ENCODE measurements at regions not wholly inside any gene's neighbourhood (a gene's known extent, or its start where the extent isn't known, plus 50 kb on each side); places are given as distances from the start of the nearest gene placed in this dataset.
"Not testable (repeated sequence)": the region's sequence is repeated elsewhere in the genome, so short reads cannot be mapped to it uniquely, and the experiment has no call there.

- Histone ChIP-seq H3K14ac (ENCODE audit: low read length) (no peak overlapping the region), H3K4ac (ENCODE audit: low read length) (no peak overlapping the region), H3K9ac (ENCODE audit: low read depth, low read length, poor library complexity) (no peak overlapping the region), H3K4me3 (ENCODE audit: low read length in 2 of 2) (no peak overlapping the region), H3K9me3 (replicated peaks in 1 of 2; ENCODE audit: control insufficient read depth in 2 of 2, insufficient read depth in 1 of 2, low read depth in 1 of 2, low read length in 2 of 2) (no peaks in the 10 kb centered on the region), H2AK5ac (ENCODE audit: low read depth, low read length) (no peak overlapping the region), H3K79me1 (ENCODE audit: low read depth, low read length) (no peaks in the 10 kb centered on the region), H2BK12ac (ENCODE audit: low read length) (no peak overlapping the region), H2BK5ac (ENCODE audit: low read length) (no peak overlapping the region), H3K18ac (ENCODE audit: low read length) (no peak overlapping the region), H3K23ac (ENCODE audit: low read depth, low read length, poor library complexity) (no peak overlapping the region), H3K4me1 (ENCODE audit: control insufficient read depth in 2 of 2, insufficient read depth in 1 of 2, low read depth in 1 of 2, low read length in 2 of 2) (peaks cover 0 to 4% of the 10 kb centered on the region in 2 donors), H4K8ac (ENCODE audit: low read depth, low read length) (no peak overlapping the region), H4K91ac (ENCODE audit: low read depth, low read length, poor library complexity) (no peak overlapping the region), H2BK15ac (ENCODE audit: low read length) (no peak overlapping the region), H3K4me2 (ENCODE audit: insufficient read depth, low read length, poor library complexity, severe bottlenecking) (no peak overlapping the region), H2BK120ac (ENCODE audit: low read depth, low read length) (no peak overlapping the region), H3K27me3 (ENCODE audit: control insufficient read depth in 3 of 3, insufficient read depth in 3 of 3, low read depth in 1 of 3, low read length in 3 of 3) (peaks cover 0 to 2% (median 0%) of the 10 kb centered on the region in 3 experiments), H3K36me3 (replicated peaks in 1 of 2; ENCODE audit: control insufficient read depth in 2 of 2, insufficient read depth in 2 of 2, low read length in 2 of 2) (no peaks in the 10 kb centered on the region), H2AFZ (ENCODE audit: low read length) (no peak overlapping the region), H3K27ac (replicated peaks; ENCODE audit: low read length) (no peak overlapping the region)
- no CpG with 5 or more reads among the region's 2 CpGs for WGBS, 2 donors (ENCODE audit: extremely low coverage in 2 of 2, insufficient read length in 2 of 2, insufficient replicate concordance in 1 of 2)
- no peak for DNase-seq (ENCODE audit: low spot score)
Measured at GRCh38 chr1:55301912-55302311, 86.7 kb upstream of the USP24 start.

- H2BK12ac ChIP-seq (ENCODE audit: low read length): no peak overlapping the region
- no peak overlapping the region for H3K4me3 ChIP-seq (ENCODE audit: low read length in 2 of 2)
- no peak for DNase-seq (ENCODE audit: low spot score)
- H3K23ac ChIP-seq (ENCODE audit: low read depth, low read length, poor library complexity): no peak overlapping the region
- H2AFZ ChIP-seq (ENCODE audit: low read length): no peak overlapping the region
- H4K8ac ChIP-seq (ENCODE audit: low read depth, low read length): no peak overlapping the region
- H3K4me1 ChIP-seq (ENCODE audit: control insufficient read depth in 2 of 2, insufficient read depth in 1 of 2, low read depth in 1 of 2, low read length in 2 of 2): peaks cover 0 to 4% of the 10 kb centered on the region in 2 donors
- no peak overlapping the region for H3K4me2 ChIP-seq (ENCODE audit: insufficient read depth, low read length, poor library complexity, severe bottlenecking)
- H3K9me3 ChIP-seq (replicated peaks in 1 of 2; ENCODE audit: control insufficient read depth in 2 of 2, insufficient read depth in 1 of 2, low read depth in 1 of 2, low read length in 2 of 2): no peaks in the 10 kb centered on the region
- H2AK5ac ChIP-seq (ENCODE audit: low read depth, low read length): no peak overlapping the region
- no peaks in the 10 kb centered on the region for H3K79me1 ChIP-seq (ENCODE audit: low read depth, low read length)
- H3K18ac ChIP-seq (ENCODE audit: low read length): no peak overlapping the region
- H3K27me3 ChIP-seq (ENCODE audit: control insufficient read depth in 3 of 3, insufficient read depth in 3 of 3, low read depth in 1 of 3, low read length in 3 of 3): peaks cover 0 to 2% (median 0%) of the 10 kb centered on the region in 3 experiments
- H4K91ac ChIP-seq (ENCODE audit: low read depth, low read length, poor library complexity): no peak overlapping the region
- H3K27ac ChIP-seq (replicated peaks; ENCODE audit: low read length): no peak overlapping the region
- no peak overlapping the region for H2BK5ac ChIP-seq (ENCODE audit: low read length)
- no peak overlapping the region for H3K4ac ChIP-seq (ENCODE audit: low read length)
- no peak overlapping the region for H3K14ac ChIP-seq (ENCODE audit: low read length)
- WGBS, 2 donors (ENCODE audit: extremely low coverage in 2 of 2, insufficient read length in 2 of 2, insufficient replicate concordance in 1 of 2): no CpG with 5 or more reads among the region's 5 CpGs
- H3K36me3 ChIP-seq (replicated peaks in 1 of 2; ENCODE audit: control insufficient read depth in 2 of 2, insufficient read depth in 2 of 2, low read length in 2 of 2): no peaks in the 10 kb centered on the region
- no peak overlapping the region for H2BK15ac ChIP-seq (ENCODE audit: low read length)
- no peak overlapping the region for H3K9ac ChIP-seq (ENCODE audit: low read depth, low read length, poor library complexity)
- H2BK120ac ChIP-seq (ENCODE audit: low read depth, low read length): no peak overlapping the region
Measured at GRCh38 chr1:55300975-55301374, 85.8 kb upstream of the USP24 start.

- H2BK15ac ChIP-seq (ENCODE audit: low read length): no peak overlapping the region
- WGBS, 2 donors (ENCODE audit: extremely low coverage in 2 of 2, insufficient read length in 2 of 2, insufficient replicate concordance in 1 of 2): no CpG with 5 or more reads among the region's 10 CpGs
Measured at GRCh38 chr1:55298167-55298894, 83.2 kb upstream of the USP24 start.

GRCh38 chr1:55296247-55296646 is 81.1 kb upstream of the USP24 start:
- H3K4me2 ChIP-seq (ENCODE audit: insufficient read depth, low read length, poor library complexity, severe bottlenecking); H3K27me3 ChIP-seq (ENCODE audit: control insufficient read depth in 3 of 3, insufficient read depth in 3 of 3, low read depth in 1 of 3, low read length in 3 of 3); H3K36me3 ChIP-seq (replicated peaks in 1 of 2; ENCODE audit: control insufficient read depth in 2 of 2, insufficient read depth in 2 of 2, low read length in 2 of 2); H4K8ac ChIP-seq (ENCODE audit: low read depth, low read length); H3K23ac ChIP-seq (ENCODE audit: low read depth, low read length, poor library complexity); H3K9ac ChIP-seq (ENCODE audit: low read depth, low read length, poor library complexity); H3K18ac ChIP-seq (ENCODE audit: low read length); H2BK120ac ChIP-seq (ENCODE audit: low read depth, low read length); H2AK5ac ChIP-seq (ENCODE audit: low read depth, low read length); H3K27ac ChIP-seq (replicated peaks; ENCODE audit: low read length); H2BK15ac ChIP-seq (ENCODE audit: low read length); H3K79me1 ChIP-seq (ENCODE audit: low read depth, low read length); H2AFZ ChIP-seq (ENCODE audit: low read length); DNase-seq (ENCODE audit: low spot score); H3K4me1 ChIP-seq (ENCODE audit: control insufficient read depth in 2 of 2, insufficient read depth in 1 of 2, low read depth in 1 of 2, low read length in 2 of 2); H2BK12ac ChIP-seq (ENCODE audit: low read length); H3K14ac ChIP-seq (ENCODE audit: low read length); H3K4ac ChIP-seq (ENCODE audit: low read length); H3K9me3 ChIP-seq (replicated peaks in 1 of 2; ENCODE audit: control insufficient read depth in 2 of 2, insufficient read depth in 1 of 2, low read depth in 1 of 2, low read length in 2 of 2); H3K4me3 ChIP-seq (ENCODE audit: low read length in 2 of 2); H4K91ac ChIP-seq (ENCODE audit: low read depth, low read length, poor library complexity); H2BK5ac ChIP-seq (ENCODE audit: low read length): not testable (repeated sequence)
- no CpG with 5 or more reads among the region's 6 CpGs for WGBS, 2 donors (ENCODE audit: extremely low coverage in 2 of 2, insufficient read length in 2 of 2, insufficient replicate concordance in 1 of 2)

More at GRCh38 chr1:55298167-55298894, 83.2 kb upstream of the USP24 start:
- peaks cover 0 to 2% (median 0%) of the 10 kb centered on the region in 3 experiments for H3K27me3 ChIP-seq (ENCODE audit: control insufficient read depth in 3 of 3, insufficient read depth in 3 of 3, low read depth in 1 of 3, low read length in 3 of 3)
- H3K79me1 ChIP-seq (ENCODE audit: low read depth, low read length): no peaks in the 10 kb centered on the region
- peaks cover 0 to 2% of the 10 kb centered on the region in 2 donors for H3K4me1 ChIP-seq (ENCODE audit: control insufficient read depth in 2 of 2, insufficient read depth in 1 of 2, low read depth in 1 of 2, low read length in 2 of 2)
- H2BK5ac ChIP-seq (ENCODE audit: low read length): no peak overlapping the region
- no peaks in the 10 kb centered on the region for H3K36me3 ChIP-seq (replicated peaks in 1 of 2; ENCODE audit: control insufficient read depth in 2 of 2, insufficient read depth in 2 of 2, low read length in 2 of 2)
- DNase-seq (ENCODE audit: low spot score): no peak
- no peak overlapping the region for H2AK5ac ChIP-seq (ENCODE audit: low read depth, low read length)
- no peak overlapping the region for H3K23ac ChIP-seq (ENCODE audit: low read depth, low read length, poor library complexity)
- H3K4ac ChIP-seq (ENCODE audit: low read length): no peak overlapping the region
- H4K8ac ChIP-seq (ENCODE audit: low read depth, low read length): no peak overlapping the region
- H3K4me2 ChIP-seq (ENCODE audit: insufficient read depth, low read length, poor library complexity, severe bottlenecking): no peak overlapping the region
- H2BK12ac ChIP-seq (ENCODE audit: low read length): no peak overlapping the region
- no peak overlapping the region for H3K27ac ChIP-seq (replicated peaks; ENCODE audit: low read length)
- H3K14ac ChIP-seq (ENCODE audit: low read length): no peak overlapping the region
- H3K9ac ChIP-seq (ENCODE audit: low read depth, low read length, poor library complexity): no peak overlapping the region
- no peaks in the 10 kb centered on the region for H3K9me3 ChIP-seq (replicated peaks in 1 of 2; ENCODE audit: control insufficient read depth in 2 of 2, insufficient read depth in 1 of 2, low read depth in 1 of 2, low read length in 2 of 2)
- no peak overlapping the region for H2AFZ ChIP-seq (ENCODE audit: low read length)
- peak overlapping the region; percentile 6 for H3K18ac ChIP-seq (ENCODE audit: low read length)
- H2BK120ac ChIP-seq (ENCODE audit: low read depth, low read length): no peak overlapping the region
- H3K4me3 ChIP-seq (ENCODE audit: low read length in 2 of 2): no peak overlapping the region
- H4K91ac ChIP-seq (ENCODE audit: low read depth, low read length, poor library complexity): no peak overlapping the region

Measured in neuronal stem cell (in vitro differentiated cells).